Spleen (tissue), 11 donors: ENCODE measurements at regions not wholly inside any gene's neighbourhood (a gene's known extent, or its start where the extent isn't known, plus 50 kb on each side); places are given as distances from the start of the nearest gene placed in this dataset.

ENCODE experiments used
- DNase-seq: peaks from one replicate; pipeline ENCODE4 v3.0.0-alpha.2; 2020
- H3K27ac ChIP-seq, 8 donors: fragments of 200-600 bp; sonication (generic) in 7 of 8; 1 replicate in 4 of 8; 2 replicates in 4 of 8; pipeline versions ENCODE4 v1.5.0 to v1.8.0; 2016 to 2021; ENCODE audit warnings: inconsistent platforms in 4 of 8, mild to moderate bottlenecking in 4 of 8, moderate library complexity in 1 of 8
- H3K27me3 ChIP-seq, 7 donors: fragments of 200-600 bp; sonication (generic) in 6 of 7; replicated peaks in 1 of 7; 1 replicate in 4 of 7; 2 replicates in 3 of 7; pipeline versions ENCODE4 v1.5.0 to v1.8.0; 2016 to 2021; ENCODE audit warnings: inconsistent platforms in 3 of 7, mild to moderate bottlenecking in 1 of 7
- H3K36me3 ChIP-seq, 6 donors: fragments of 200-600 bp; sonication (generic) in 5 of 6; 1 replicate in 4 of 6; 2 replicates in 2 of 6; pipeline versions ENCODE4 v1.5.0 to v1.8.0; 2016 to 2021; ENCODE audit warnings: inconsistent platforms in 2 of 6
- H3K4me1 ChIP-seq, 6 donors: fragments of 200-600 bp; sonication (generic) in 5 of 6; 1 replicate in 3 of 6; 2 replicates in 3 of 6; pipeline versions ENCODE4 v1.5.0 to v1.8.0; 2016 to 2021; ENCODE audit warnings: inconsistent platforms in 3 of 6
- H3K4me3 ChIP-seq, 8 donors: fragments of 200-600 bp; sonication (generic) in 7 of 8; 1 replicate in 4 of 8; 2 replicates in 4 of 8; pipeline versions ENCODE4 v1.5.0 to v1.8.0; 2016 to 2021; ENCODE audit warnings: inconsistent platforms in 4 of 8, mild to moderate bottlenecking in 4 of 8, moderate library complexity in 2 of 8
- H3K9me3 ChIP-seq, 8 donors: fragments of 200-600 bp; sonication (generic) in 7 of 8; 1 replicate in 4 of 8; 2 replicates in 4 of 8; pipeline versions ENCODE4 v1.5.0 to v1.8.0; 2016 to 2021; ENCODE audit warnings: inconsistent platforms in 4 of 8
- POLR2A ChIP-seq, 3 donors: fragments of 450-650 bp; IDR thresholded peaks; one replicate each; pipeline ENCODE4 v1.5.1; 2017; ENCODE audit warnings: antibody characterized with exemption in 3 of 3, mild to moderate bottlenecking in 1 of 3
- POLR2AphosphoS5 ChIP-seq, 3 donors: sonication (generic); formaldehyde crosslinking; IDR thresholded peaks; one replicate each; pipeline ENCODE4 v1.5.1; 2017; ENCODE audit warnings: antibody characterized with exemption in 3 of 3
- WGBS, 5 donors: extraction: QIAGEN DNeasy Blood & Tissue Kit in 3 of 5; methylation state at CpG; one replicate each; pipeline versions ENCODE4 v1.1.5 to v1.1.7; 2013 to 2018; 5-methylcytosine and 5-hydroxymethylcytosine counted together
- intact Hi-C: fragments of 100-400 bp; cut with DNase I; formaldehyde crosslinking; loops from one replicate; pipeline ENCODE4 v1.15.0; 2023; ENCODE audit warnings: low total_unique reads
- TF ChIP-seq, protein P1 (sequence below), 11 experiments: fragments of 200-600 bp in 7 of 11; fragments of 450-650 bp in 4 of 11; sonication (generic) in 4 of 11; IDR thresholded peaks in 8 of 11; conservative IDR thresholded peaks in 3 of 11; 1 replicate in 7 of 11; 2 replicates in 4 of 11; pipeline versions ENCODE4 v1.4.0 to v1.8.0; 2016 to 2021; ENCODE audit warnings: antibody characterized with exemption in 11 of 11, inconsistent platforms in 4 of 11, mild to moderate bottlenecking in 1 of 11
- donor health status: healthy with polysubstance abuse.
- donor health status: DM: no; HTN: no; CAD: no; lungs with moderate emphysema.
- donor health status: DM: no; HTN: no; CAD: no.
- donor health status: Bipolar disorder and iron deficiency.
- donor health status: healthy.
- donor health status: DM: no; HTN: no; CAD: no.
- donor health status: DM: yes; HTN: yes; CAD: no.

DNA sequence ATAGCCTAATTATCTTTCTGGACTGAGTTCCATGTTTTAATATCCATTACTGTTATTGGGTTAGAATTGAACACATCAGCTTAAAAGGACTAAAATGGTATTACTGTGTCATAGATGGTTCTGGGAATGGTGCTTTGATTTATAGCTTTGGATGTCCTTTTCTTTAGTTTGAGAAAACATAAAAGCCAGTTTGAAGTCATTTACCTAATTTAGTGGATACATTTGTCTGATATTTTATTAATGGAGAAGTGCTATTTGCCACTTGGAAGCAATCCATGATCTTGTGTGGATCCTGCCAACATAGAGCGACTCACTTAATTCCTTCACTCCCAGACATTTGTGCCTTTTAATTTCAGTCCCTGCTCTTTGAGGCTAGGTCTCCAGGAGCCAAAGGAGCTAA lies 212.4 kb upstream of the PACRGL start:
- intact Hi-C loops: no loop called here
- H3K36me3 ChIP-seq: peaks cover 0 to 6% (median 0%) of the 10 kb centered on the region in 6 donors
- no peak overlapping the region for H3K4me3 ChIP-seq
- WGBS, 5 donors: 70 to 91% (median 83%) methylated on average over 1 of the region's 1 CpG
- no peaks in the 10 kb centered on the region for H3K27me3 ChIP-seq
- no peaks in the 10 kb centered on the region for H3K9me3 ChIP-seq
- H3K27ac ChIP-seq: no peak overlapping the region
- no peaks in the 10 kb centered on the region for H3K4me1 ChIP-seq
- TF ChIP-seq POLR2AphosphoS5 (IDR thresholded peaks at IDR 0.05) (no peak), POLR2A (IDR thresholded peaks at IDR 0.05) (no peak)
- TF ChIP-seq, protein P1, sequence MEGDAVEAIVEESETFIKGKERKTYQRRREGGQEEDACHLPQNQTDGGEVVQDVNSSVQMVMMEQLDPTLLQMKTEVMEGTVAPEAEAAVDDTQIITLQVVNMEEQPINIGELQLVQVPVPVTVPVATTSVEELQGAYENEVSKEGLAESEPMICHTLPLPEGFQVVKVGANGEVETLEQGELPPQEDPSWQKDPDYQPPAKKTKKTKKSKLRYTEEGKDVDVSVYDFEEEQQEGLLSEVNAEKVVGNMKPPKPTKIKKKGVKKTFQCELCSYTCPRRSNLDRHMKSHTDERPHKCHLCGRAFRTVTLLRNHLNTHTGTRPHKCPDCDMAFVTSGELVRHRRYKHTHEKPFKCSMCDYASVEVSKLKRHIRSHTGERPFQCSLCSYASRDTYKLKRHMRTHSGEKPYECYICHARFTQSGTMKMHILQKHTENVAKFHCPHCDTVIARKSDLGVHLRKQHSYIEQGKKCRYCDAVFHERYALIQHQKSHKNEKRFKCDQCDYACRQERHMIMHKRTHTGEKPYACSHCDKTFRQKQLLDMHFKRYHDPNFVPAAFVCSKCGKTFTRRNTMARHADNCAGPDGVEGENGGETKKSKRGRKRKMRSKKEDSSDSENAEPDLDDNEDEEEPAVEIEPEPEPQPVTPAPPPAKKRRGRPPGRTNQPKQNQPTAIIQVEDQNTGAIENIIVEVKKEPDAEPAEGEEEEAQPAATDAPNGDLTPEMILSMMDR (IDR thresholded peaks at IDR 0.05 in 8 of 11, conservative IDR thresholded peaks at IDR 0.05 in 3 of 11): no peak
- no peak for DNase-seq

DNA sequence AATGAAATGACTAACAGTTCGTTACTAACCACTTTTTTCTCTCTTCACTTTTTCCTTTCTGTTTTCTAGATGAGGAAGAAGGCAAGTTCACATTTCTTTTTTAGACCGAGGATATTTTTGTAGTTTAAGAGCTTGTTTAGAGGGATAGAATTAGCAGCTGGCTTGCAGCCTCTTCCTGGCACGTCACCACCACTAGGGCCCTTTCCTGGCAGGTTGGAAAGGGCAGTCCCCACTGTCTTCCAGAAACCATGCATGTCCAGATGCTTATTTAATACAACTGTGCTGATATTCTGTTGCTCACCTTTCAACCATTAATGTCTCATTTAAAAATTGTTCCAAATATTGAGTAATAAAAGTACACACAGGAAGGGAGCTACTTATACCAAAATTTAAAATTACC lies 209.5 kb upstream of the PACRGL start:
- 39 to 65% (median 45%) methylated on average over 3 of the region's 3 CpGs for WGBS, 5 donors
- H3K27me3 ChIP-seq: no peaks in the 10 kb centered on the region
- TF ChIP-seq POLR2A (IDR thresholded peaks at IDR 0.05): no peak
- TF ChIP-seq POLR2AphosphoS5 (IDR thresholded peaks at IDR 0.05): no peak
- TF ChIP-seq, protein P1 (IDR thresholded peaks at IDR 0.05 in 8 of 11, conservative IDR thresholded peaks at IDR 0.05 in 3 of 11): no peak
- intact Hi-C loops: no loop called here
- peaks cover 0 to 6% (median 0%) of the 10 kb centered on the region in 6 donors for H3K36me3 ChIP-seq
- no peak overlapping the region for H3K4me3 ChIP-seq
- no peak for DNase-seq
- H3K4me1 ChIP-seq: no peaks in the 10 kb centered on the region
- no peaks in the 10 kb centered on the region for H3K9me3 ChIP-seq
- H3K27ac ChIP-seq: no peak overlapping the region

DNA sequence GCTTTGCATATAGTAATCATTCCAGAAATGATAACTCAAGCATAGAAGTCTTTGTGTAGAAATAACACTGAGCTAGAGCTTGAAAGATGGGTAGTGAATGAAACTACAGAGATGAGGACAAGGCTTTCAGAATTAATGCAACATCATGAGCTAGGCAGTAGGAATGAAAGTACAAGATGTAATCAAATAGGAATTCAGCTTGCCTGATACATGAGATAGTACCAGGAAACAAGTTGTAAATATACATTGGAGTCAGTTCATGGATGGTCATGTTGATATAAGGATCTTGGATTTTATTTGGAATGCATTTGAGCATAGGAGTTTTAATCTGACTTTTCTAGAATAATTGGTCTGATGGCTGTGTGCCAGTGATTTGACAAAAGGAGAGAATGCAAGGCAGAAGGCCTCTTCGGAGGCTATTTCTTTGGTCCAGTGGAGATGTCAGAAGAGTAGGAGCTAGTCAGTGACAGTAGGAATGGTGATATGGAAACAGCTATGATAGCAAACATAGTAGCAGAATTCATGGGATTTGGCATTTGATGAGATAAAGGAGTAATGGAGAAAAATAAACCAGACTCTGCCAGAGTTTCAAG lies 206.4 kb upstream of the PACRGL start:
- no peak overlapping the region for H3K4me3 ChIP-seq
- TF ChIP-seq POLR2A (IDR thresholded peaks at IDR 0.05): no peak
- no peaks in the 10 kb centered on the region for H3K27me3 ChIP-seq
- WGBS, 5 donors: 81 to 100% (median 89%) methylated on average over 1 of the region's 1 CpG
- H3K9me3 ChIP-seq: no peaks in the 10 kb centered on the region
- no peaks in the 10 kb centered on the region for H3K4me1 ChIP-seq
- H3K36me3 ChIP-seq: peaks cover 0 to 6% (median 0%) of the 10 kb centered on the region in 6 donors
- intact Hi-C loops: no loop called here
- no peak overlapping the region for H3K27ac ChIP-seq
- no peak for DNase-seq

DNA sequence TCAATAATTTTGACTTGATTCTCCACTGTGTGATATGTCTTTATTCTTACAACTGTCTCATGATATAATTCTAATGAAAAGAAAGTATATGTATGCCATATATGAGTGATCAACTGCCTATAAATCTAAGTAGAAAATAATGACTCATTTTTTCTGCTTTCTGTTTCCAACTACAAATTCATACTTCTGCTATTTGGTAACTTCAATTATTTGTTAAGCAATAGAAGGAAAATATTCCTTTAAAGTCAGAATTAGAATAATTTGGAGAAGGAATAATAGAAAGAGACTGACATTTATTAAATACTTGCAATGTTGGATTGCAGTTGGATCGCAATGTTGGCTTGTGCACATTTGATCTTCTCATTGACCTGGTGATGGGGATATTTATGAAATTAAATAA lies 204.2 kb upstream of the PACRGL start:
- intact Hi-C loops: no loop called here
- DNase-seq: no peak
- H3K36me3 ChIP-seq: peaks cover 0 to 6% (median 0%) of the 10 kb centered on the region in 6 donors
- H3K4me3 ChIP-seq: no peak overlapping the region
- TF ChIP-seq, protein P1 (IDR thresholded peaks at IDR 0.05 in 8 of 11, conservative IDR thresholded peaks at IDR 0.05 in 3 of 11): no peak
- no peak for TF ChIP-seq POLR2A (IDR thresholded peaks at IDR 0.05)
- no peaks in the 10 kb centered on the region for H3K27me3 ChIP-seq
- no peak overlapping the region for H3K27ac ChIP-seq
- 82 to 100% (median 91%) methylated on average over 1 of the region's 1 CpG for WGBS, 5 donors
- no peaks in the 10 kb centered on the region for H3K4me1 ChIP-seq
- no peaks in the 10 kb centered on the region for H3K9me3 ChIP-seq

DNA sequence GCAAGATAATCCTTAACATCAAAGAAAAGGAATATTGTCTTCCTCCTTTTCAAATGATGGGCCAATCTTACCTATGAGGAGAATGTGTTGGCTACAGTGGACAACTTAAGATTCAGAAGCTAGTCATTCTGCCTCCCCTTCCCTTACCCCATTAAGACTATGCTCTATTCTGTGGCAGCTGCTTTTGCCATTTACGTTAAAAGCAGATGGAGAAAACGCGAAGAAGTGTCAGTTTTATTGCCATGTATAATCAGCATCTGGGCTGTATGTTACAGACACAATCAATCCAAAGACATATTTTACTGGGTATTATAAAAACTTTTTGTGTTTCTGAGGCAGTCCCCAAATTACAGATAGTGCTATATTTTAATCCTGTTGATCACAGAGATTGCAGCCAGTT lies 196.1 kb upstream of the PACRGL start:
- H3K36me3 ChIP-seq: no peaks in the 10 kb centered on the region
- no peak overlapping the region for H3K27ac ChIP-seq
- 82 to 88% (median 84%) methylated on average over 3 of the region's 3 CpGs for WGBS, 5 donors
- DNase-seq: no peak
- no peak overlapping the region for H3K4me3 ChIP-seq
- TF ChIP-seq POLR2AphosphoS5 (IDR thresholded peaks at IDR 0.05) (no peak), POLR2A (IDR thresholded peaks at IDR 0.05) (no peak)
- TF ChIP-seq, protein P1 (IDR thresholded peaks at IDR 0.05 in 8 of 11, conservative IDR thresholded peaks at IDR 0.05 in 3 of 11): no peak
- intact Hi-C loops: no loop called here
- H3K9me3 ChIP-seq: no peaks in the 10 kb centered on the region
- no peaks in the 10 kb centered on the region for H3K27me3 ChIP-seq
- no peaks in the 10 kb centered on the region for H3K4me1 ChIP-seq
